H9 (cell line): ENCODE measurements at regions not wholly inside any gene's neighbourhood (a gene's known extent, or its start where the extent isn't known, plus 50 kb on each side); places are given as distances from the start of the nearest gene placed in this dataset.

Experiments used
- DNase-seq: peaks from one replicate; pipeline ENCODE4 v3.0.0-alpha.2; 2017
- H2AFZ ChIP-seq: one replicate; pipeline ENCODE4 v1.6.1; 2013; ENCODE audit warnings: mild to moderate bottlenecking, low read length, control low read depth, moderate library complexity
- H2AK5ac ChIP-seq: 2 replicates; pipeline ENCODE4 v1.6.1; 2013; ENCODE audit warnings: low read length, control low read depth, mixed read lengths; ENCODE audit not compliant: insufficient read length
- H2BK120ac ChIP-seq: one replicate; pipeline ENCODE4 v1.6.1; 2013; ENCODE audit warnings: low read depth, mild to moderate bottlenecking, low read length, control low read depth, inconsistent platforms; ENCODE audit not compliant: poor library complexity, severe bottlenecking
- H2BK12ac ChIP-seq: 2 replicates; pipeline ENCODE4 v1.6.1; 2013; ENCODE audit warnings: low read length, control low read depth, mixed read lengths, low read depth; ENCODE audit not compliant: insufficient read length
- H2BK15ac ChIP-seq: 2 replicates; pipeline ENCODE4 v1.6.1; 2013; ENCODE audit warnings: low read depth, low read length, control low read depth
- H2BK20ac ChIP-seq: one replicate; pipeline ENCODE4 v1.6.1; 2013; ENCODE audit warnings: low read depth, mild to moderate bottlenecking, low read length, control low read depth, inconsistent platforms; ENCODE audit not compliant: poor library complexity, severe bottlenecking
- H2BK5ac ChIP-seq: 2 replicates; pipeline ENCODE4 v1.6.1; 2013; ENCODE audit warnings: low read length, control low read depth, mixed read lengths; ENCODE audit not compliant: insufficient read length
- H3K14ac ChIP-seq: 2 replicates; pipeline ENCODE4 v1.6.1; 2013; ENCODE audit warnings: low read length, control low read depth; ENCODE audit not compliant: insufficient read depth
- H3K18ac ChIP-seq: 2 replicates; pipeline ENCODE4 v1.6.1; 2013; ENCODE audit warnings: low read depth, mild to moderate bottlenecking, mixed read lengths, low read length, control low read depth; ENCODE audit not compliant: insufficient read length
- H3K23ac ChIP-seq: 2 replicates; pipeline ENCODE4 v1.6.1; 2013; ENCODE audit warnings: low read length, control low read depth, mixed read lengths, low read depth; ENCODE audit not compliant: insufficient read length
- H3K23me2 ChIP-seq: 2 replicates; pipeline ENCODE4 v1.6.1; 2013; ENCODE audit warnings: low read depth, mild to moderate bottlenecking, mixed read lengths, low read length, control low read depth; ENCODE audit not compliant: insufficient read length, poor library complexity, severe bottlenecking
- H3K27ac ChIP-seq: 2 replicates; pipeline ENCODE4 v1.5.1; 2013; ENCODE audit warnings: low read length, control low read depth, mixed read lengths, low read depth; ENCODE audit not compliant: insufficient read length
- H3K27me3 ChIP-seq: 2 replicates; pipeline ENCODE4 v1.6.1; 2013; ENCODE audit warnings: low read length, control low read depth, inconsistent platforms; ENCODE audit not compliant: insufficient read depth
- H3K4ac ChIP-seq: 2 replicates; pipeline ENCODE4 v1.6.1; 2013; ENCODE audit warnings: low read depth, mild to moderate bottlenecking, control low read depth, inconsistent platforms, low read length, moderate library complexity
- H3K4me1 ChIP-seq: 2 replicates; pipeline ENCODE4 v1.6.1; 2013; ENCODE audit warnings: low read length, control low read depth, inconsistent platforms; ENCODE audit not compliant: insufficient read depth
- H3K4me2 ChIP-seq: 2 replicates; pipeline ENCODE4 v1.6.1; 2013; ENCODE audit warnings: low read length, control low read depth, mixed read lengths; ENCODE audit not compliant: insufficient read length, insufficient read depth
- H3K56ac ChIP-seq: 2 replicates; pipeline ENCODE4 v1.6.1; 2013; ENCODE audit warnings: low read depth, mild to moderate bottlenecking, mixed read lengths, low read length, control low read depth; ENCODE audit not compliant: insufficient read length
- H3K79me1 ChIP-seq: 2 replicates; pipeline ENCODE4 v1.6.1; 2013; ENCODE audit warnings: low read depth, mild to moderate bottlenecking, moderate library complexity, low read length, control low read depth, inconsistent platforms; ENCODE audit not compliant: insufficient read depth, poor library complexity, severe bottlenecking
- H3K79me2 ChIP-seq: 2 replicates; pipeline ENCODE4 v1.6.1; 2013; ENCODE audit warnings: low read length, control low read depth, inconsistent platforms; ENCODE audit not compliant: insufficient read depth
- H3K9ac ChIP-seq: 2 replicates; pipeline ENCODE4 v1.6.1; 2013; ENCODE audit warnings: low read length, control low read depth, mixed read lengths; ENCODE audit not compliant: insufficient read length; ENCODE audit errors: extremely low read depth
- H3K9me3 ChIP-seq: one replicate; pipeline ENCODE4 v1.6.1; 2013; ENCODE audit warnings: low read depth, low read length, inconsistent platforms; ENCODE audit not compliant: control insufficient read depth
- H3T11ph ChIP-seq: one replicate; pipeline ENCODE4 v1.6.1; 2013; ENCODE audit warnings: mild to moderate bottlenecking, low read length, control low read depth, inconsistent platforms
- H4K20me1 ChIP-seq: one replicate; pipeline ENCODE4 v1.6.1; 2013; ENCODE audit not compliant: control insufficient read depth, insufficient read length, insufficient read depth
- H4K5ac ChIP-seq: 2 replicates; pipeline ENCODE4 v1.6.1; 2013; ENCODE audit warnings: low read depth, mild to moderate bottlenecking, mixed read lengths, low read length, control low read depth; ENCODE audit not compliant: insufficient read length
- H4K8ac ChIP-seq: replicated peaks from 2 replicates; pipeline ENCODE4 v1.6.1; 2013; ENCODE audit warnings: low read length, control low read depth, mixed read lengths, low read depth; ENCODE audit not compliant: insufficient read length
- H4K91ac ChIP-seq: 2 replicates; pipeline ENCODE4 v1.6.1; 2013; ENCODE audit warnings: low read depth, mild to moderate bottlenecking, moderate library complexity, mixed read lengths, low read length, control low read depth; ENCODE audit not compliant: insufficient read length
- H3K27ac Mint-ChIP-seq, 3 experiments: 2 replicates in 2 of 3; 3 replicates in 1 of 3; pipeline ENCODE4 v1.8.0; 2020 to 2021; ENCODE audit warnings: mixed read lengths in 3 of 3, mild to moderate bottlenecking in 1 of 3, moderate library complexity in 1 of 3
- H3K27me3 Mint-ChIP-seq: 2 replicates; pipeline ENCODE4 v1.8.0; 2021; ENCODE audit warnings: low read depth, mild to moderate bottlenecking, moderate library complexity, mixed read lengths
- H3K36me3 Mint-ChIP-seq, 3 experiments: 2 replicates in 2 of 3; 3 replicates in 1 of 3; pipeline ENCODE4 v1.8.0; 2020 to 2021; ENCODE audit warnings: low read depth in 3 of 3, mixed read lengths in 3 of 3; ENCODE audit not compliant: insufficient read depth in 1 of 3
- H3K4me1 Mint-ChIP-seq, 2 experiments: 2 replicates each; pipeline ENCODE4 v1.8.0; 2020; ENCODE audit warnings: mixed read lengths in 2 of 2
- H3K4me3 Mint-ChIP-seq, 2 experiments: 2 replicates in 1 of 2; 3 replicates in 1 of 2; pipeline ENCODE4 v1.8.0; 2020 to 2021; ENCODE audit warnings: mild to moderate bottlenecking in 2 of 2, mixed read lengths in 2 of 2, moderate library complexity in 1 of 2
- H3K9me3 Mint-ChIP-seq, 2 experiments: 2 replicates in 1 of 2; 3 replicates in 1 of 2; pipeline ENCODE4 v1.8.0; 2020; ENCODE audit warnings: mild to moderate bottlenecking in 2 of 2, mixed read lengths in 2 of 2, moderate library complexity in 1 of 2
- CTCF ChIP-seq: fragments of 200-600 bp; sonication (generic); conservative IDR thresholded peaks from 3 replicates; pipeline ENCODE4 v1.8.0; 2021; ENCODE audit warnings: antibody characterized with exemption, mild to moderate bottlenecking
- WGBS: extraction: QIAGEN DNeasy Blood & Tissue Kit; methylation state at CpG from one replicate; pipeline ENCODE4 v1.1.7; 2013; ENCODE audit warnings: missing lambda C conversion rate, low lambda C conversion rate, mixed read lengths; ENCODE audit not compliant: insufficient read length; ENCODE audit errors: extremely low coverage; 5-methylcytosine and 5-hydroxymethylcytosine counted together

- H2AFZ ChIP-seq = no peak overlapping the region
Measured at GRCh38 chr13:103188713-103189326, 122.6 kb upstream of the SLC10A2 start.

More at GRCh38 chr13:103188713-103189326, 122.6 kb upstream of the SLC10A2 start:
- peak; percentile 77 for TF ChIP-seq CTCF
- H3K4me3 Mint-ChIP-seq = no peak overlapping the region
- H3K79me1 ChIP-seq = no peaks in the 10 kb centered on the region
- H3T11ph ChIP-seq = no peak overlapping the region
- H3K4me1 ChIP-seq = no peaks in the 10 kb centered on the region
- no CpG with 5 or more reads among the region's 3 CpGs for WGBS
- H3K27me3 ChIP-seq = no peaks in the 10 kb centered on the region
- H2BK12ac ChIP-seq = no peak overlapping the region
- no peak overlapping the region for H3K4ac ChIP-seq
- no peak overlapping the region for H3K27ac Mint-ChIP-seq
- H3K14ac ChIP-seq = no peak overlapping the region
- H2BK15ac ChIP-seq = no peak overlapping the region
- H4K8ac ChIP-seq = no peak overlapping the region
- H3K4me1 Mint-ChIP-seq = peaks cover 13 to 15% of the 10 kb centered on the region in 2 experiments
- H3K79me2 ChIP-seq = no peaks in the 10 kb centered on the region
- no peak overlapping the region for H3K23ac ChIP-seq
- H4K91ac ChIP-seq = no peak overlapping the region
- no peak overlapping the region for H3K27ac ChIP-seq
- no peaks in the 10 kb centered on the region for H3K27me3 Mint-ChIP-seq
- no peaks in the 10 kb centered on the region for H3K9me3 ChIP-seq
- H3K9ac ChIP-seq = no peak overlapping the region
- no peak overlapping the region for H4K5ac ChIP-seq
- H3K9me3 Mint-ChIP-seq = no peaks in the 10 kb centered on the region
- H3K23me2 ChIP-seq = no peaks in the 10 kb centered on the region
- H2AK5ac ChIP-seq = no peak overlapping the region
- H2BK120ac ChIP-seq = no peak overlapping the region
- no peak for DNase-seq
- H3K56ac ChIP-seq = no peak overlapping the region
- no peak overlapping the region for H3K18ac ChIP-seq
- H4K20me1 ChIP-seq = no peaks in the 10 kb centered on the region
- H2BK20ac ChIP-seq = no peak overlapping the region
- no peak overlapping the region for H3K4me2 ChIP-seq
- H3K36me3 Mint-ChIP-seq = no peaks in the 10 kb centered on the region
- no peak overlapping the region for H2BK5ac ChIP-seq
